Ovary (tissue), 7 donors: ENCODE measurements at regions not wholly inside any gene's neighbourhood (a gene's known extent, or its start where the extent isn't known, plus 50 kb on each side); places are given as distances from the start of the nearest gene placed in this dataset.
"Not testable (repeated sequence)": the region's sequence is repeated elsewhere in the genome, so short reads cannot be mapped to it uniquely, and the experiment has no call there.

ENCODE experiments used
- DNase-seq, 5 donors: peaks; one replicate each; pipeline ENCODE4 v3.0.0-alpha.2; 2019 to 2020
- H3K27ac ChIP-seq, 2 donors: fragments of 200-600 bp; one replicate each; pipeline versions ENCODE4 v1.5.1 to v1.8.0; 2019 to 2022
- H3K27me3 ChIP-seq: fragments of 200-600 bp; one replicate; pipeline ENCODE4 v1.8.0; 2022
- H3K36me3 ChIP-seq: fragments of 200-600 bp; sonication (generic); one replicate; pipeline ENCODE4 v1.5.1; 2019
- H3K4me1 ChIP-seq: one replicate; pipeline ENCODE4 v1.8.1; 2013; ENCODE audit warnings: mild to moderate bottlenecking, moderate library complexity; ENCODE audit not compliant: insufficient read depth
- H3K4me3 ChIP-seq: fragments of 200-600 bp; sonication (generic); one replicate; pipeline ENCODE4 v1.5.1; 2017
- H3K9me3 ChIP-seq, 2 donors: fragments of 200-600 bp in 1 of 2; sonication (generic) in 1 of 2; one replicate each; pipeline versions ENCODE4 v1.5.1 to v1.8.1; 2013 to 2019; ENCODE audit warnings: mild to moderate bottlenecking in 1 of 2, moderate library complexity in 1 of 2
- CTCF ChIP-seq, 3 donors: fragments of 450-650 bp in 2 of 3; fragments of 200-600 bp in 1 of 3; IDR thresholded peaks; one replicate each; pipeline versions ENCODE4 v1.5.1 to v1.8.0; 2016 to 2022; ENCODE audit warnings: antibody characterized with exemption in 3 of 3, mild to moderate bottlenecking in 1 of 3
- EP300 ChIP-seq: sonication (generic); formaldehyde crosslinking; IDR thresholded peaks from one replicate; pipeline ENCODE4 v1.6.1; 2017; ENCODE audit warnings: antibody characterized with exemption
- POLR2A ChIP-seq: fragments of 450-650 bp; IDR thresholded peaks from one replicate; pipeline ENCODE4 v1.6.1; 2017; ENCODE audit warnings: antibody characterized with exemption, mild to moderate bottlenecking, moderate library complexity
- WGBS, 3 donors: extraction: QIAGEN DNeasy Blood & Tissue Kit in 1 of 3; methylation state at CpG; one replicate each; pipeline versions ENCODE4 v1.1.5 to v1.1.7; 2013 to 2017; 5-methylcytosine and 5-hydroxymethylcytosine counted together
- intact Hi-C, 4 donors: fragments of 100-400 bp; cut with DNase I; formaldehyde crosslinking; loops; one replicate each; pipeline versions ENCODE4 v1.11.0 to v1.15.1; 2022 to 2023
- donor health status: DM: no; HTN: no; CAD: no; lungs with moderate emphysema.
- donor health status: DM: no; HTN: no; CAD: no.
- donor health status: Bipolar disorder and iron deficiency.
- donor health status: DM: no; HTN: no; CAD: no.
- donor health status: DM: yes; HTN: yes; CAD: no.

- TF ChIP-seq POLR2A (no peak), EP300 (no peak)
- no peak for DNase-seq
- WGBS, 3 donors = 4 to 22% (median 14%) methylated on average over 2 of the region's 2 CpGs
Observed at GRCh38 chrX:114178126-114178525, 405.8 kb upstream of the HTR2C start.

GRCh38 chrX:114167276-114167675 lies 416.6 kb upstream of the HTR2C start:
- H3K9me3 ChIP-seq, H3K36me3 ChIP-seq, H3K4me3 ChIP-seq, intact Hi-C loops, H3K27me3 ChIP-seq, H3K4me1 ChIP-seq, H3K27ac ChIP-seq, DNase-seq: not testable (repeated sequence)
- 61 to 71% (median 69%) methylated on average over 5 of the region's 5 CpGs for WGBS, 3 donors

More at GRCh38 chrX:114178126-114178525, 405.8 kb upstream of the HTR2C start:
- Histone ChIP-seq H3K27me3 (no peaks in the 10 kb centered on the region), H3K36me3 (no peaks in the 10 kb centered on the region), H3K9me3 (no peaks in the 10 kb centered on the region), H3K27ac (no peak overlapping the region), H3K4me1 (no peaks in the 10 kb centered on the region), H3K4me3 (no peak overlapping the region)
- intact Hi-C loops = no loop called here

- Histone ChIP-seq H3K27ac (no peak overlapping the region), H3K9me3 (no peaks in the 10 kb centered on the region), H3K4me1 (no peaks in the 10 kb centered on the region), H3K36me3 (no peaks in the 10 kb centered on the region), H3K4me3 (no peak overlapping the region), H3K27me3 (no peaks in the 10 kb centered on the region)
- intact Hi-C loops = no loop called here
- DNase-seq = no peak
- no peak for TF ChIP-seq POLR2A
- no peak for TF ChIP-seq EP300
- TF ChIP-seq CTCF (IDR thresholded peaks at IDR 0.05) = no peak
- 84 to 95% (median 86%) methylated on average over 1 of the region's 1 CpG for WGBS, 3 donors
Observed at GRCh38 chrX:114166601-114167000, 417.3 kb upstream of the HTR2C start.

- no peak overlapping the region for H3K4me3 ChIP-seq
- no peaks in the 10 kb centered on the region for H3K27me3 ChIP-seq
- no peak for TF ChIP-seq CTCF (IDR thresholded peaks at IDR 0.05)
- TF ChIP-seq POLR2A = no peak
- TF ChIP-seq EP300 = no peak
- H3K36me3 ChIP-seq = no peaks in the 10 kb centered on the region
- no peak for DNase-seq
- intact Hi-C loops = no loop called here
- no peaks in the 10 kb centered on the region for H3K9me3 ChIP-seq
- whole genome bisulfite sequencing, 3 donors = 90 to 94% (median 92%) methylated on average over 3 of the region's 3 CpGs
- no peaks in the 10 kb centered on the region for H3K4me1 ChIP-seq
- H3K27ac ChIP-seq = no peak overlapping the region
Observed at GRCh38 chrX:114165537-114165936, 418.3 kb upstream of the HTR2C start.

GRCh38 chrX:114162068-114162735 lies 421.7 kb upstream of the HTR2C start:
- H3K36me3 ChIP-seq = no peaks in the 10 kb centered on the region
- WGBS, 3 donors = 41 to 54% (median 45%) methylated on average over 9 of the region's 9 CpGs
- H3K9me3 ChIP-seq = no peaks in the 10 kb centered on the region
- no peak overlapping the region for H3K27ac ChIP-seq
- no peaks in the 10 kb centered on the region for H3K27me3 ChIP-seq
- H3K4me1 ChIP-seq = no peaks in the 10 kb centered on the region
- no peak for DNase-seq
- intact Hi-C loops = no loop called here
- TF ChIP-seq EP300 = no peak
- TF ChIP-seq CTCF (IDR thresholded peaks at IDR 0.05) = no peak
- TF ChIP-seq POLR2A = no peak
- no peak overlapping the region for H3K4me3 ChIP-seq
